PC-3 (cell line): ENCODE measurements at regions not wholly inside any gene's neighbourhood (a gene's known extent, or its start where the extent isn't known, plus 50 kb on each side); places are given as distances from the start of the nearest gene placed in this dataset.

Source experiments
- ATAC-seq: fragments of 200-7000 bp; cut with Tn5 transposase; 2 replicates; pipeline ENCODE4 v1.9.1; 2020; ENCODE audit warnings: mild to moderate bottlenecking, moderate library complexity
- BruUV-seq: library from RNA; stranded (reverse); fragments of 400-500 nt; replicated peaks from 2 replicates; lab custom pipeline; 2021; lab: Mats Ljungman, UMichigan
- CTCF ChIA-PET: fragments of 300-600 bp; sonication (Branson Sonifier 250); formaldehyde crosslinking; loops from one replicate; lab custom pipeline; 2022; ENCODE audit warnings: antibody characterized with exemption; lab: Charles Lee
- POLR2A ChIA-PET: fragments of 300-600 bp; sonication (Branson Sonifier 250); formaldehyde crosslinking; loops from one replicate; lab custom pipeline; 2022; ENCODE audit warnings: antibody characterized with exemption; ENCODE audit not compliant: unreplicated experiment; lab: Charles Lee
- DNase-seq: peaks from one replicate; pipeline ENCODE4 v3.0.0-alpha.2; 2015
- H2AFZ ChIP-seq: fragments of 300-600 bp; sonication (generic); 2 replicates; pipeline ENCODE4 v1.6.0; 2016; ENCODE audit warnings: antibody characterized with exemption, low read length
- H3F3A ChIP-seq: fragments of 300-600 bp; sonication (generic); one replicate; pipeline ENCODE4 v1.6.0; 2017; ENCODE audit warnings: antibody characterized with exemption, low read length, control low read depth, mild to moderate bottlenecking; ENCODE audit not compliant: unreplicated experiment
- H3K27ac ChIP-seq: fragments of 300-600 bp; sonication (generic); 2 replicates; pipeline ENCODE4 v1.5.1; 2016; ENCODE audit warnings: mild to moderate bottlenecking, low read length
- H3K27me3 ChIP-seq: fragments of 300-600 bp; sonication (generic); 2 replicates; pipeline ENCODE4 v1.6.1; 2016; ENCODE audit warnings: low read length, mixed read lengths
- H3K36me3 ChIP-seq: fragments of 300-600 bp; sonication (generic); 2 replicates; pipeline ENCODE4 v1.6.1; 2016; ENCODE audit warnings: low read depth, mixed run types, low read length, mixed read lengths
- H3K4me1 ChIP-seq: fragments of 300-600 bp; sonication (generic); 2 replicates; pipeline ENCODE4 v1.5.1; 2016; ENCODE audit warnings: low read length; ENCODE audit not compliant: insufficient read depth
- H3K4me2 ChIP-seq: fragments of 300-600 bp; sonication (generic); 2 replicates; pipeline ENCODE4 v1.6.0; 2016; ENCODE audit warnings: low read length
- H3K4me3 ChIP-seq: fragments of 300-600 bp; sonication (generic); 2 replicates; pipeline ENCODE4 v1.5.1; 2016; ENCODE audit warnings: mild to moderate bottlenecking, low read length, mixed read lengths
- H3K79me2 ChIP-seq: fragments of 300-600 bp; sonication (generic); 2 replicates; pipeline ENCODE4 v1.6.1; 2017; ENCODE audit warnings: low read length, mixed read lengths
- H3K9ac ChIP-seq: fragments of 300-600 bp; sonication (generic); 2 replicates; pipeline ENCODE4 v1.6.0; 2016; ENCODE audit warnings: mild to moderate bottlenecking, low read length
- H3K9me2 ChIP-seq: fragments of 300-600 bp; sonication (generic); replicated peaks from 2 replicates; pipeline ENCODE4 v1.6.1; 2016; ENCODE audit warnings: mixed run types, low read length, mixed read lengths
- H3K9me3 ChIP-seq: fragments of 300-600 bp; sonication (generic); 2 replicates; pipeline ENCODE4 v1.6.1; 2016; ENCODE audit warnings: low read length, mixed read lengths
- H4K20me1 ChIP-seq: fragments of 300-600 bp; sonication (generic); 2 replicates; pipeline ENCODE4 v1.6.1; 2016; ENCODE audit warnings: low read length, mixed read lengths
- CTCF ChIP-seq: fragments of 300-600 bp; sonication (generic); conservative IDR thresholded peaks from 2 replicates; pipeline ENCODE4 v1.5.1; 2017; ENCODE audit warnings: antibody characterized with exemption, low read depth, mild to moderate bottlenecking, low read length
- EZH2 ChIP-seq: fragments of 300-600 bp; sonication (generic); IDR thresholded peaks from one replicate; pipeline ENCODE4 v1.6.1; 2017; ENCODE audit warnings: antibody characterized with exemption, mild to moderate bottlenecking, low read length; ENCODE audit not compliant: unreplicated experiment
- EZH2phosphoT487 ChIP-seq: fragments of 300-600 bp; sonication (generic); IDR thresholded peaks from 2 replicates; pipeline ENCODE4 v1.6.1; 2018; ENCODE audit warnings: mild to moderate bottlenecking, antibody characterized with exemption, low read length, borderline replicate concordance
- intact Hi-C: fragments of 100-400 bp; cut with micrococcal nuclease; formaldehyde crosslinking; loops from 2 replicates; pipeline ENCODE4 v1.9.0; 2023

DNA sequence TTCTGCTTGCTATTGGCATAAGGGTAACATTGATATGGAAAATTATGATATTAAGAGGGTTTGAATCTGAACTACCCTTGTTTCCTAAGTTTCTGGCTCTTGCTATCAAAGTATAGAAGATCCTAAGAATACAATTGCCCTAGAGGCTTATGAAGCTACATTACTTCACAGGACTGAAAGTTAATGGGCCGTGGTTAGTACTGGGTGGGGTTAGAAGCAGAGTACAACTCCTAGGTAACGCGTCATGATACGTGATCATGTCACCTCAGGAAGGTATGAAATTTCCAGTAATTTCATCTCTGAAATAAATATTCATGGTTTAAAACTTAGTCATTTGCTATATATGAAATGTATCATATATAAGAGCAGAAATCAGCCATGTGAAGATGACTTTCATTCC, 743.8 kb upstream of the NEGR1 start:
- no TSS peak for BruUV-seq

DNA sequence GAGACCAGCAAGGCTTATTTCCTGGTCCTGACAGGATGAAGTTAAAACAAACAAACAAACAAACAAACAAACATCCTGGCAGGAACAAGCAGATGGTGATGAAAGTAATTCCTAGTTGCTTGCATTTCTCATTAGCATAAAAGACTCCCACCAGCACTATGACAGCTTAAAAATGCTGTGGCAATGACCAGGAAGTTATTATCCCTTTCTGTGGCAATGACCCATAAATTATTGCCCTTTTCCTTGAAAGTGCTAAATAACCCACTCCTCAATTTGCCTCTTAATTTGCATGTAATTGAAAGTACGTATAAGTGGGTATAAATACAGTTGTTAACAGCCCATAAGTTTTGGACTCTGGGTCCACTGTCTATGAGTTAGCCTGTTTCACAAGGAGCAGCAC, 727.6 kb upstream of the NEGR1 start:
- Histone ChIP-seq H3K27ac (no peak overlapping the region), H3K27me3 (no peaks in the 10 kb centered on the region), H3K4me2 (no peak overlapping the region), H3F3A (no peaks in the 10 kb centered on the region), H2AFZ (no peak overlapping the region), H3K4me3 (no peak overlapping the region), H3K9me2 (no peaks in the 10 kb centered on the region), H3K79me2 (no peaks in the 10 kb centered on the region), H3K9ac (no peak overlapping the region), H3K36me3 (no peaks in the 10 kb centered on the region), H3K4me1 (no peaks in the 10 kb centered on the region), H4K20me1 (0 out of 2 replicates have a peak, but pooled peaks cover 3% of the 10 kb centered on the region), H3K9me3 (no peaks in the 10 kb centered on the region)
- CTCF ChIA-PET: no interaction called here
- no TSS peak for BruUV-seq
- POLR2A ChIA-PET: no interaction called here
- intact Hi-C loops: no loop called here
- no peak for DNase-seq
- no peak for ATAC-seq
- no peak for TF ChIP-seq EZH2
- no peak for TF ChIP-seq EZH2phosphoT487
- TF ChIP-seq CTCF: no peak

More for the DNA sequence above, 743.8 kb upstream of the NEGR1 start:
- Histone ChIP-seq H3K4me2 (no peak overlapping the region), H3K4me1 (no peaks in the 10 kb centered on the region), H3K9me2 (no peaks in the 10 kb centered on the region), H2AFZ (no peak overlapping the region), H3K4me3 (no peak overlapping the region), H3K27me3 (peaks cover 7% of the 10 kb centered on the region; the same call in 1 of the 2 replicates), H3K36me3 (no peaks in the 10 kb centered on the region), H4K20me1 (no peaks in the 10 kb centered on the region), H3F3A (no peaks in the 10 kb centered on the region), H3K27ac (no peak overlapping the region), H3K9ac (no peak overlapping the region), H3K79me2 (no peaks in the 10 kb centered on the region), H3K9me3 (no peaks in the 10 kb centered on the region)
- POLR2A ChIA-PET: no interaction called here
- intact Hi-C loops: no loop called here
- DNase-seq (no peak), ATAC-seq (no peak)
- CTCF ChIA-PET: no interaction called here
- TF ChIP-seq EZH2 (no peak), CTCF (no peak)

DNA sequence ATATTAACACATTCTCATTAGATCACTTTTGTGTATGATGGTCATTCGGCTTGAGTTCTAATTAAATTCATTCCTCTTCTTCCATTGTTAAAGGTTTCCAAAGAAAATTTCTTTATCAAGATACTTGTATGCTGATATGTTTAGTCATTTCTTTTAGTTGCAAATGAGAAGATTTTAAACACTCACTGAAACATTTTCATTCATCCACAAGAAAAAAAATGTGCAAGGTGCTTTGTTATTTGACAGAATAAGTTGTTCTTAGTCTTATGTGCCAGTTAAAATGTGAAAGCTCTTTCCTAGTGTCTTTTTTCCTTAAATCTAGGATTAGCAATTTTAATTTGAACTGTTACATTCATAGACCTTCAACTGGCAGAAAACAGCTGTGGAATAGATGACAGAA, 727.0 kb upstream of the NEGR1 start:
- Histone ChIP-seq H3K9me3 (no peaks in the 10 kb centered on the region), H3K27ac (no peak overlapping the region), H3K4me3 (no peak overlapping the region), H4K20me1 (0 out of 2 replicates have a peak, but pooled peaks cover 3% of the 10 kb centered on the region), H3K9ac (no peak overlapping the region), H3K4me2 (no peak overlapping the region), H3K9me2 (no peaks in the 10 kb centered on the region), H3F3A (no peaks in the 10 kb centered on the region), H2AFZ (no peak overlapping the region), H3K4me1 (no peaks in the 10 kb centered on the region), H3K36me3 (no peaks in the 10 kb centered on the region), H3K79me2 (no peaks in the 10 kb centered on the region), H3K27me3 (no peaks in the 10 kb centered on the region)
- ChIA-PET CTCF (no interaction called here), POLR2A (no interaction called here)
- intact Hi-C loops: no loop called here
- no TSS peak for BruUV-seq
- no peak for DNase-seq
- no peak for ATAC-seq
- TF ChIP-seq CTCF (no peak), EZH2 (no peak), EZH2phosphoT487 (no peak)
